Nephron progenitor cell (in vitro differentiated cells): ENCODE measurements at regions not wholly inside any gene's neighbourhood (a gene's known extent, or its start where the extent isn't known, plus 50 kb on each side); places are given as distances from the start of the nearest gene placed in this dataset.
"Not testable (repeated sequence)": the region's sequence is repeated elsewhere in the genome, so short reads cannot be mapped to it uniquely, and the experiment has no call there.

Source experiments
- DNase-seq: peaks from one replicate; pipeline ENCODE4 v3.0.0; 2021
- H3K27ac Mint-ChIP-seq: 2 replicates; pipeline ENCODE4 v1.8.0; 2021; ENCODE audit warnings: mild to moderate bottlenecking, moderate library complexity, mixed read lengths
- H3K27me3 Mint-ChIP-seq: 2 replicates; pipeline ENCODE4 v1.8.0; 2021; ENCODE audit warnings: mild to moderate bottlenecking, low read depth, mixed read lengths; ENCODE audit not compliant: poor library complexity
- H3K36me3 Mint-ChIP-seq: 2 replicates; pipeline ENCODE4 v1.8.0; 2021; ENCODE audit warnings: low read depth, mixed read lengths
- H3K4me1 Mint-ChIP-seq: 2 replicates; pipeline ENCODE4 v1.8.0; 2021; ENCODE audit warnings: mixed read lengths
- H3K4me3 Mint-ChIP-seq: 2 replicates; pipeline ENCODE4 v1.8.0; 2021; ENCODE audit warnings: mild to moderate bottlenecking, moderate library complexity, mixed read lengths
- H3K9me3 Mint-ChIP-seq: 2 replicates; pipeline ENCODE4 v1.8.0; 2021; ENCODE audit warnings: mild to moderate bottlenecking, moderate library complexity, mixed read lengths

DNA sequence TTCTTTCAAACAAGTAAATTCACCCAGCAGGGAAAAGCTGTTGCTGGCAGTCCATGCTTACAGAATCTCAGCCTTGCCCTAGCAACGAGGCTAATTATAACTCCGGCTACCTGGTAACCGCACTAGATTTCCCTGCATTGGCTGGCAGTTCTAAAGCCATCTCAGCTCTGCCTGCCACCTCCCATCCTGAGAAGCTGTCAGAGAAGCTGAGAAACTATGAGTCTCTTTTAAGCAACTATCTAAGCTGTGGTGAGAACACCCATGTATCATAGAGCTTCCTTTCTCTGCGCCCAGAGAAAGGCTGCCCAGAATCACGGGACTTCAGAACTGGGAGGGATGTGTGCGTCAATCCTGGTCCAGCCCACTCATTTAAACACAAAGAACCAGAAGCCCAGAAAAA lies 113.9 kb upstream of the NBPF26 start:
- not testable (repeated sequence) for H3K4me1 Mint-ChIP-seq, H3K27me3 Mint-ChIP-seq, H3K27ac Mint-ChIP-seq, H3K9me3 Mint-ChIP-seq, H3K4me3 Mint-ChIP-seq, DNase-seq, H3K36me3 Mint-ChIP-seq

DNA sequence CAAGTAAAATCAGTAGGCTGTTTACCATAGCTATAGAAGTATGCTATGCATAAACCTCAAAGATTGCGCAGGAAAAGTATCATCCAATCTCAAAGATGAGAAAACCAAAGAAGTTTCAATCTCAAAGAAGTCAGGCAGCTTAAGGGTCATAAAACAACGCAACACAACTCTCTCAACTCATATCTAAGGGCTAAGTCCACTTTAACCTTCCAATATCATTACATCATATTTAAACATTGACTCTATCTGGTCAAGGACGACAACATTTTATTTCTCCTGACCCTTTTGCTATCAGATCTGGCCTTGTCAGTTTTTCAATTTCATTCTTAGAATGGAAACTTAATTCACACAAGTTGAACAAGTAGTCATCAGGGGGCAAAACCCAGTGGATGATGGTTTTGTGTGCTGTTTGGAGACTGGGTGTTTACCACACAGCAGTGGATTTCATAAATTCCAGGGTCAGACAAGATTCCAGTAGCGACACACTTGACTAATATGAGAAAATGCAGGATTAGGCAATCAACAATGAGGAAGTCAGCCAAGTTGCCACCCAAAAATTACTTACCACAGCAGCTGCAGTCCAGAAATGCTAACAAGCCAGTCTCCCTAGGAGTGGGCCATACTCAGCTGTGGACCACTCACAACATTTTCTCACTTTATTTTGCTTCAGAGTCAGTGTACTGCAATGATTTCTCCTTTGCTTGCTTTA lies 108.7 kb upstream of the NBPF26 start:
- H3K27ac Mint-ChIP-seq, result not testable (repeated sequence)

DNA sequence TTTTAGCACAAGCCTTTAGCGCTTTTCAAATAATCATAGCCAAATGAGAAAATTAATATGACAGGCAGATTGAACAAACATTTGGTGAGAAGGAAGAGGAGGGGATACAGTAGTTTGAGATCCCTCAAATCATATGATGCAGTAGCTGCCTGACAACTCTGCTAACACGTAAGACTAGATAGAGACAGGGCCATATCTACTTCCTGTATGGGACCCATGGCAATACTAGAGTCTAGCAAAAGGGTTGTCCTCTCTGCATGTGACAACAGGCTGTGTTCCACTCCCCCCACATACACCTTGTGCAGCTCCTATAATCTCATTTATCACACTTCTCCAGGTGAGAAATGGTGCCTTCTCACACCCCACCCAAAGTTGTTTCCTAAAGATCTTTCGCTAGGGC lies 106.3 kb upstream of the NBPF26 start:
- H3K36me3 Mint-ChIP-seq, DNase-seq, H3K27me3 Mint-ChIP-seq, H3K4me1 Mint-ChIP-seq, H3K4me3 Mint-ChIP-seq, H3K9me3 Mint-ChIP-seq, H3K27ac Mint-ChIP-seq: not testable (repeated sequence)

More for the DNA sequence above, 108.7 kb upstream of the NBPF26 start:
- not testable (repeated sequence) for DNase-seq, H3K36me3 Mint-ChIP-seq, H3K4me1 Mint-ChIP-seq, H3K9me3 Mint-ChIP-seq, H3K4me3 Mint-ChIP-seq, H3K27me3 Mint-ChIP-seq

DNA sequence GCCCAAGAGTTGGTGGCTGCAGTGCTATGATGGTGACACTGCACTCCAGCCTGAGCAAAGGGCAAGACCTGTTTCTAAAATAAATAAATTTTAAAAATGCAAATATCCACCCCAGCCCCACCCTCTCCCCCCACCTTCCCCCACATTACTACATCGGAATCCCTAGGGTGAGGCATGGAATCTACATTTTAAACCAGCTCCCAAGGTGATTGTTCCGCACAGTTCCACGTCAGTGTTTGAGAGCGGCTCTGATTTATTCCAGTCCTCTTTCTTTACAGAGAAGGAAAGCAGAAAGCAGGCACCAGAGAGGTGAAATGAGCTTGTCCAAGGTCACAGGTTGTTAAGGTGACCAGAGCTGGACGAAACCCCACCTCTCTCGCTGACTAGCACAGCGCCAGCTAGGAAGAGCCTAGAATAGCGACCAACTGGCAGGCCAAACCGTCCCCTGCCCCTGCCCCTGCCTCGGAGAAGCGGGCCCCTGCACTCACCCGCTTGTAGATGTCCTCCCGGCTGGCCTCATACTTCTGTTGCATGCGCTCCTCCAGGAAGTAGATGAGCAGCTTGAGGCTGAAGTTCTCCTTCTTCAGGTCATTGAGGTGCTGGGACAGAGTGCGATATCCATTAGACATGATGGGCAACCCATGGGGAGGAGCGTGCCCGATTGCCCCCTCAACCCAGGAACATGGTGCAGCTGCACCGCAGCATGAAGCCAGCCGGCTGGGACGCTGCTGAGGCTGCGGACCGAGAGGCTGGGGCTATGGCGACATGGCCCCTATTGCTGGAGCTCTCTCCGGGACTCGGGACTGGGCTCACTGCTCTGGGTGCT lies 103.7 kb upstream of the NBPF26 start:
- H3K4me1 Mint-ChIP-seq, H3K4me3 Mint-ChIP-seq, H3K27me3 Mint-ChIP-seq, H3K9me3 Mint-ChIP-seq, H3K27ac Mint-ChIP-seq, H3K36me3 Mint-ChIP-seq, DNase-seq: not testable (repeated sequence)

DNA sequence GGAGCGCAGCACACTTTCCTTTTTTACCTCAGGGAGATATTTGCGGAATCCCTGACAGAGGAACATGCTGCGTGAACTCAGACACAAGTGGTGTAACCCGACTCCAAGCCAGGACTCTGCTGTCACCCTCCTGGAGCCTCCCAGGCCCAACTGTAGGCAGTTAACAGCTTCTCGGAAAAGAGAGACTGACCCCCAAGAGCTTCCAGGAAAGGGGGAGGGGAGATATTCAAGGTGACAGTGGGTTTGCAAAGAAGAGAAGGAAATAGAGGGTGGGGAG lies 103.1 kb upstream of the NBPF26 start:
- H3K4me3 Mint-ChIP-seq, H3K27me3 Mint-ChIP-seq, H3K36me3 Mint-ChIP-seq, H3K4me1 Mint-ChIP-seq, DNase-seq, H3K27ac Mint-ChIP-seq, H3K9me3 Mint-ChIP-seq: not testable (repeated sequence)

DNA sequence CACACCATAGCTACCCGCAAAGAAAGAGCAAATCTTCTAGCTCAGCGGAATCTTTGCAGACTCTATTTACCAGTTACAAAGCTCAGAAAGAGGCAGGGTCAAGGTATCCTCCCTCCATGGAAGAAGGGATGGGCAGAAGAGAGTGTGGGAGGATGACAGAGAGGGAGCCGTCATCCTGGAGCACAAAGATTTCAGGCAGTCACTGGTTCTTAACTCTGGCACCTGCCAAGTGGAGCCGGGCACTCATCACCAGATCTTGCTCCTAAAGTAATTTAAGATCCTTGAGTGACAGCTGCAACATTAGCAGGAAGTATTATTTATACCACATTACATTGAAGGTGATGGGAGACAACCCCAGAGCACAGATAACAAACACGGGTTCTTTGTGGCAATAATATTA lies 102.5 kb upstream of the NBPF26 start:
- H3K36me3 Mint-ChIP-seq, H3K4me3 Mint-ChIP-seq, H3K9me3 Mint-ChIP-seq, DNase-seq, H3K27me3 Mint-ChIP-seq, H3K4me1 Mint-ChIP-seq, H3K27ac Mint-ChIP-seq: not testable (repeated sequence)

DNA sequence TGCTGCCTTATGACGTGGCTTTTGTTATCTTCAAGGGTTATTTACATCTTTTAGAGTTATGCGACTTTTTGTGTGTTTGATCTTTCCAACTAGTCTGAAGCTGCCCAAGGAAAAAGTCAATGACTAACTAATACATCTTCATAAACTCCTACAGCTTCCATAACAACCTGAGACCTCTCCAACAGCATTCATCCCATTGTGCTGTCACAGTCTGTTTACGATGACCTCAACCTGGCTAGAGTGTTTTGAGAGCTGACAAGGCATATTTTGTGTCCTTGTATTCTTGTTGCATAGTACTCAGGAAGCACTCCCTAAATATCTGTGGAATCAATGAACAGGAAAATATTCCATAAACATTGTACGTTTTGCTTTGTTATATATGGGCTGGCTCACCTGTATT lies 100.2 kb upstream of the NBPF26 start:
- not testable (repeated sequence) for H3K36me3 Mint-ChIP-seq, H3K4me1 Mint-ChIP-seq, H3K4me3 Mint-ChIP-seq, H3K27me3 Mint-ChIP-seq, H3K9me3 Mint-ChIP-seq, DNase-seq, H3K27ac Mint-ChIP-seq

DNA sequence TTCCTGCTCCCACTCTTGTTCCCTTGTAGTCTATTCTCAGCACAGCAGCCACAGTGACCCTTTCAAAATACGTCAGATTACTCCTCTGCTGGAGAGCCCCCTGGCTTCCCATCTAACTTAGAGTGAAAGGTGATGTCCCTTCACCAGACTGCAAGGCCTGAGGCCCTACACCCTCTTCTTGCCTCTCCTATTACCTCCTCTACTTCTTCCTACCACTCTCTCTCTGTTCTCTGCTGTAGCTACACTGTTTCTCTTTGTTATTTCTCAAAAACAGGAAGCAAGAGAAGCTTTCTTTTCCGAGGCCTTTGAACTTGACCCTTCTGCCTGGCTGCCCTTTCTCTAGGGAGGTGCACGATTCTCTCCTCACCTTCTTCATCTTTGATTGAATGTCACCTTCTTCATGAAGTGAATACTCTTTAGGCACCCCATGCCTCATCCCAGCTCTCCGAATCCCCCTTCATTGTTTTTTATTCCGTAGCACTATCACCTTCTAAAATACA lies 99.1 kb upstream of the NBPF26 start:
- not testable (repeated sequence) for H3K4me1 Mint-ChIP-seq, H3K9me3 Mint-ChIP-seq, H3K27me3 Mint-ChIP-seq, H3K36me3 Mint-ChIP-seq, H3K4me3 Mint-ChIP-seq, DNase-seq
- H3K27ac Mint-ChIP-seq, result peak overlapping the region; percentile 5

DNA sequence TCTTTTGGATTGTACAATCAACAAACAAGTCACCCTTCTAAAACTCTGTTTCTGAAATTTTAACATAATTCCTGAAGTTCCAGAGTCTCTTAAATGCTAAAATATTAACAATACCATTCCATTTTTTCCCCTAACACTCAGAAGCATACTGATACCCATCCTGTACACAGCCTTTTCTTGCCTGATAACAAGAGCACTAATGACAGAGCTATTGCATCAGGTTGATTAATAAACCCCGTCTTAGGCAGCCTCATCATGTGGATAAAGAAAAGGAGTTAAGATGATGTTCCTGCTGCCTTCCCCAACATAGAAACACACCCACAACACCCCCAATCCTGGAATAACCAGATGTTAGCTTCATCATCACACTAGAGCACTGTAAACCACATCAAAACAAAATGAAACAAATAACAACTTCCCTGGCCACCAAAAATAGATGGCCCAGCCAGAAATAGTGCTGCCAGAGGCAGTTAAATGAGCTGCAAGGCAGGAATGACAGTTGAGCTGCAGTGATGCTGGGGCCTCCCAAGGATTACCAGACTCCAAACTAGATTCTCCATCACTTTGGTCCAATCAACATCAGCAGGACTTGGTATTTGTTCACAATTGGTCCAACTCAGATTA lies 93.8 kb upstream of the NBPF26 start:
- H3K9me3 Mint-ChIP-seq, H3K4me3 Mint-ChIP-seq, DNase-seq, H3K27ac Mint-ChIP-seq, H3K4me1 Mint-ChIP-seq, H3K27me3 Mint-ChIP-seq, H3K36me3 Mint-ChIP-seq: not testable (repeated sequence)

DNA sequence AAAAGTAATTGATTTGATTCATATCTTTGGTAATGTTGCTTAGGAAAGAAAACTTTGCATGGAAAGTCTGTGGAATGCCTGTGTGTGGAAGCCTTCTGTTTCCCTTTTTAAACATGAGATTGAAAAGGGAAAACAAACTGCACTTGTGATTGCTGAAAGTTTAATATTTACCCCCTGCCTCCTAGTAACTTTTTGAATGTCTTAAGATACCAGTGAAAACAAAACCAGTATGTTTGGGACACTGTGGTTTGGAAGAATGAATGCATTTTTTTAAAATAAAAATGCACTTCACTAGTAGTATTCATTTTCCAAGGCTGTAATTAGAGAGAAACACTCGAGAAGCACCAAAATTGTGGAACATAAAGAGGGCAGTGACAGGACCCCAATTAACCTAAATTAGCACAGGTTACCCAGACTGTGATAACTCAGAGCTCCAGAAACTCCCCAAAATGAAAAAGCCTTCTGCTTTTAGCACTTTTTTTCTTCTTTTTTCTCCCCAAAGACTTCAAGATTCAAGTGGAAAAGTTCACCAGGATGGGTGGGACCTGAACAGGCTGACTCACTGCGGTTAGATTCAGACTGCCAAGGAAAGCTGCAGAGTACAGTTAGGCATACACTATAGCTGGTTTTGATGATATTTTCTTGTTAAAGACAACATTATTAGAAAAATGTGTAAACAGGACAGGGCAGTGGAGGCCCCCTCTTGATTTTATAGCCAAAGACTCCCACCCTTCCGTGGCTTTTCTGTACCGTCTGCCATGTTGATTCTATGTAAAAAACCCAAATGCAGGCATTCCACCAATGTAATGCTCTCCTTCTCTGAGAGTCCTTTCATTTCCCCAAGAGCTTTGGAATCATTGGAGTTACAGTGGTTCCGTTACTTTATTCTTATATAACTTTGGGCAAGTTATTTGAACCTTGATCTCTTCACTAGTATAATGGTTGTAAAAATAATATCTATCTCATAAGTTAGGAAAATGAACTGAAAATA lies 88.6 kb upstream of the NBPF26 start:
- DNase-seq, H3K4me1 Mint-ChIP-seq, H3K36me3 Mint-ChIP-seq, H3K9me3 Mint-ChIP-seq, H3K4me3 Mint-ChIP-seq, H3K27ac Mint-ChIP-seq, H3K27me3 Mint-ChIP-seq: not testable (repeated sequence)

DNA sequence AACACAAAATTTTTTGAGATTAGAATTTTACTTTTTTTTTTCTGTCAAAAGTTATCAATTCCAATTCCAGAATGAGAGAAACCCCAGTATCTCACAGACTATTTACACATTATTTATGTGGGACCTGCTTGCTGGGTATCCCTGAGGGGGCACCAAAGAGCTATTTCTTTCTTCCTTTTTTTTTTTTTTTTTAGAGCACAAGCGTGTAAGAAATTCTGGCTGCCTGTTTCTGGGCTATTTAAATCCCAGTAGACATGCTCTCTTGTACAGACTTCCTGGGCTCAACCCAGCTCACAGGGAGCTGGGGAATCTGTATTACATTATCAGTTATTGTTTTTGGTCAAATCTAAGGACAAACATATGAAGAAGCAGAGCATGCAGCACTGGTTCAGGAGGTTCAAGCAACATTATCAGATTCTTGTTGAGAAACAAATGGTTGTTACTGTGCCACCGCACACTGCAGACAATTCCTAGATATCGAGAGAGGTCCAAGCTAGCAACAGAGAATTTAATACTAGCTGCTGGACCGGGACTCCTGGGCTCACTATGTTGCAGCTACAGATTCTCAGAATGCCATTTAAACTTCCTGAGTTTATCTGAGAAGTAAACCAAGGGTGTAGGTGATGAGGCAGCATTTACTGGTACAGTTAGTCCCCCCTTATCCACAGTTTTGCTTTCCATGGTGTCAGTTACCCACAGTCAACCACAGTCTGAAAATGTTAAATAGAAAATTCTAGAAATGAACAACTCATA lies 83.3 kb upstream of the NBPF26 start:
- H3K36me3 Mint-ChIP-seq, DNase-seq, H3K4me3 Mint-ChIP-seq, H3K27ac Mint-ChIP-seq, H3K27me3 Mint-ChIP-seq, H3K4me1 Mint-ChIP-seq, H3K9me3 Mint-ChIP-seq: not testable (repeated sequence)

DNA sequence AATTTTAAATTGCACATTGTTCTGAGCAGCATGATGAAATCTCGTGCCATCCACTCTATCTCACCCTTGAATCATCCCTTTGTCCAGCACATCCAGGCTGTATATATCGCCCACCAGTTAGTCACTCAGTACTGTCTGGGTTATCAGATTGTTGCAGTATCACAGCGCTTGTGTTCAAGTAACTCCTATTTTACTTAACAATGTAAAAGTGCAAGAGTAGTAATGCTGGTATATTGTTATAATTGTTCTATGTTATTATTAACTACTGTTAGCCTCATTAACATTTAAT lies 82.8 kb upstream of the NBPF26 start:
- not testable (repeated sequence) for H3K27me3 Mint-ChIP-seq, H3K4me3 Mint-ChIP-seq, H3K36me3 Mint-ChIP-seq, H3K9me3 Mint-ChIP-seq, DNase-seq, H3K4me1 Mint-ChIP-seq, H3K27ac Mint-ChIP-seq

DNA sequence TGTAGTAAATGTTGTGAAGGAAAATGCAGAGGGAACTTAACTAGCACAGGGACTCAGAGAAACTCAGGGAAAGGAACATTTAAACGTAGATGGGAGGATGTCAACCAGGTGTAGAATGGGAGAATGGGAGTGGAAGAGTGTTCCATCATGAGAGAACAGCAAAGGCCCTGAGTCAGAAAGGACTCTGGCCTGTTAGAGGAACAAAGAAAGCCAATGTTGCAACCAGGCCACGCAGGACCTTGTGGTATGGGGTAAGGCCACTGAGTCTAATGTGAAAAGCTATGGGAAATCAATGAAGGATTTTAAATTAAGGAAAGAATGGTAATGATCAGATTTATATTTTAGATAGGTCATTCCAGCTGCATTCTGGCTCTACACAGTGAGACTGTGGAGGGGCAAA lies 76.6 kb upstream of the NBPF26 start:
- not testable (repeated sequence) for H3K9me3 Mint-ChIP-seq, H3K27ac Mint-ChIP-seq, H3K27me3 Mint-ChIP-seq, H3K4me3 Mint-ChIP-seq, H3K4me1 Mint-ChIP-seq, DNase-seq, H3K36me3 Mint-ChIP-seq
